Glutamatergic neuron (in vitro differentiated cells): ENCODE measurements at regions not wholly inside any gene's neighbourhood (a gene's known extent, or its start where the extent isn't known, plus 50 kb on each side); places are given as distances from the start of the nearest gene placed in this dataset.

Experiments
- DNase-seq: peaks from one replicate; pipeline ENCODE4 v3.0.0; 2022
- H3K27ac Mint-ChIP-seq: one replicate; pipeline ENCODE4 v1.8.0; 2020; ENCODE audit warnings: mild to moderate bottlenecking, mixed read lengths, inconsistent platforms; ENCODE audit not compliant: unreplicated experiment
- H3K27me3 Mint-ChIP-seq: one replicate; pipeline ENCODE4 v1.8.0; 2020; ENCODE audit warnings: mild to moderate bottlenecking, moderate library complexity, mixed read lengths, inconsistent platforms; ENCODE audit not compliant: unreplicated experiment
- H3K36me3 Mint-ChIP-seq: one replicate; pipeline ENCODE4 v1.8.0; 2020; ENCODE audit warnings: mild to moderate bottlenecking, mixed read lengths, inconsistent platforms; ENCODE audit not compliant: unreplicated experiment
- H3K4me1 Mint-ChIP-seq: one replicate; pipeline ENCODE4 v1.8.0; 2020; ENCODE audit warnings: mild to moderate bottlenecking, low read depth, mixed read lengths, inconsistent platforms; ENCODE audit not compliant: unreplicated experiment
- H3K4me3 Mint-ChIP-seq: one replicate; pipeline ENCODE4 v1.8.0; 2020; ENCODE audit warnings: mild to moderate bottlenecking, mixed read lengths, inconsistent platforms; ENCODE audit not compliant: unreplicated experiment
- H3K9me3 Mint-ChIP-seq: one replicate; pipeline ENCODE4 v1.8.0; 2020; ENCODE audit warnings: mild to moderate bottlenecking, moderate library complexity, mixed read lengths, inconsistent platforms; ENCODE audit not compliant: unreplicated experiment
- TF ChIP-seq, protein P1 (sequence below): fragments of 200-600 bp; sonication (generic); IDR thresholded peaks from one replicate; pipeline ENCODE4 v1.5.0; 2021; ENCODE audit not compliant: partially characterized antibody, unreplicated experiment

DNA sequence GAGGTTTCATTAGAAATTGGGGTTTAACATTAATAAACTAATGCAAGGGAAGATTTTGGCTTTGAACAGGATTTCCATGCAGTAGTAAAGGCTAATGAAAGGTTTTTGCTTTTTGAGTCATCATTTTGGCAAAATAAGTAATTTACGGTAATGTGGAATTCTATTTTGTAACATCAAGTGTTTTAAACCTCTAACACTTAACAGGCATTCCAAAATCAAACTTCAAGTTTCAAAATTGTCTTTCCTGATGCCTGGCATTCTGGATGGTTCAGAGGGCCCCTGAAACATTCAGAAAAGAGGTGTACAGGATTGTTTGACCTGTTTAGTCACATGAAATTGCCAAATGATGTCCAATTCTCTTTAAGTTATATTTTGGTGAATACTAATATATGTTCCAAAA is 90.4 kb upstream of the GNAZ start:
- Mint-ChIP-seq H3K27me3 (peaks cover 5% of the 10 kb centered on the region), H3K4me3 (no peak overlapping the region), H3K36me3 (peaks cover 13% of the 10 kb centered on the region), H3K9me3 (peaks cover 6% of the 10 kb centered on the region), H3K4me1 (no peaks in the 10 kb centered on the region), H3K27ac (no peak overlapping the region)
- no peak for DNase-seq
- TF ChIP-seq, protein P1, sequence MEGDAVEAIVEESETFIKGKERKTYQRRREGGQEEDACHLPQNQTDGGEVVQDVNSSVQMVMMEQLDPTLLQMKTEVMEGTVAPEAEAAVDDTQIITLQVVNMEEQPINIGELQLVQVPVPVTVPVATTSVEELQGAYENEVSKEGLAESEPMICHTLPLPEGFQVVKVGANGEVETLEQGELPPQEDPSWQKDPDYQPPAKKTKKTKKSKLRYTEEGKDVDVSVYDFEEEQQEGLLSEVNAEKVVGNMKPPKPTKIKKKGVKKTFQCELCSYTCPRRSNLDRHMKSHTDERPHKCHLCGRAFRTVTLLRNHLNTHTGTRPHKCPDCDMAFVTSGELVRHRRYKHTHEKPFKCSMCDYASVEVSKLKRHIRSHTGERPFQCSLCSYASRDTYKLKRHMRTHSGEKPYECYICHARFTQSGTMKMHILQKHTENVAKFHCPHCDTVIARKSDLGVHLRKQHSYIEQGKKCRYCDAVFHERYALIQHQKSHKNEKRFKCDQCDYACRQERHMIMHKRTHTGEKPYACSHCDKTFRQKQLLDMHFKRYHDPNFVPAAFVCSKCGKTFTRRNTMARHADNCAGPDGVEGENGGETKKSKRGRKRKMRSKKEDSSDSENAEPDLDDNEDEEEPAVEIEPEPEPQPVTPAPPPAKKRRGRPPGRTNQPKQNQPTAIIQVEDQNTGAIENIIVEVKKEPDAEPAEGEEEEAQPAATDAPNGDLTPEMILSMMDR = no peak

DNA sequence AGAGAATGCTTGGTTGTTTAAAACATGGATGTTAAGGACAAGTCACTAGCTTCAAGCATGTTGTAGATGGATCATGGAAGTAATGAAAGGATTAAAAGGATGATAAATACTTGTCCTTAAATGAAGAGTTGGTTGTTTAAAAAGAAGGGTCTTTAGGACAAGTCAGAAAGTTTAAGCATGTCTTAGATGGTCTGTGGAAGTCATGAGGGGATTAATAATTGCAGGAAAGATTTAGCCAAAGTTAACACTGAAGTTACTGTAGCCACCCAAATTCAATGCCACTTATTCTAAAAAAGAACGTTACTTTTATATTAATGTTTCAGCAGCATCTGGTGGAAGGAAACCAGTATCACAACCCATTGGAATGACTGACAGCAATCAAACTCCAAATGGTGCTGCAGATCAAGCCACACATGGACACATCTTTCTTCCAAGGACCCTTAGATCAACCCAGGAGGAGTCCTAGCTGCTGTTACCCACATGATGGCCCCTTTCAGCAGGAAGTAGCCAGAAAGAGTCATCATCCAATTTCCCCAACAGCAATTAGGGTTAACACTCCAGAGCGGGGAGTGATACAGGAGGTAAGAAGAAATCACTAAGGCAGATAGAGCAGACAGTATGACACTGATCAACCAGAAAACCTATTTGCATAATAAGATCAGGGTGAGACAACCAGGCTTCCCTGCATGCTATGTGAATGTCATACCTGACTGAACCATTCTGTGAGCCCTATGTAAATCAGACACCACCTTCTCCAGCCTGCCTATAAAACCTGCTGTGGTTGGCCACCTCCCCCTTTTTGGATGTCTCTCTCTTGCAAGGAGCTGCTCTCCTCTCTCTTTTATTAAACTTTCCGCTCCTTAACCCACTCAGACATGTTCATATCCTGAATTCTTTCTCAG is 88.4 kb upstream of the GNAZ start:
- H3K4me1 Mint-ChIP-seq = no peaks in the 10 kb centered on the region
- TF ChIP-seq, protein P1 = no peak
- no peak overlapping the region for H3K4me3 Mint-ChIP-seq
- peaks cover 17% of the 10 kb centered on the region for H3K36me3 Mint-ChIP-seq
- peaks cover 10% of the 10 kb centered on the region for H3K9me3 Mint-ChIP-seq
- DNase-seq = no peak
- peaks cover 3% of the 10 kb centered on the region for H3K27me3 Mint-ChIP-seq
- H3K27ac Mint-ChIP-seq = no peak overlapping the region

DNA sequence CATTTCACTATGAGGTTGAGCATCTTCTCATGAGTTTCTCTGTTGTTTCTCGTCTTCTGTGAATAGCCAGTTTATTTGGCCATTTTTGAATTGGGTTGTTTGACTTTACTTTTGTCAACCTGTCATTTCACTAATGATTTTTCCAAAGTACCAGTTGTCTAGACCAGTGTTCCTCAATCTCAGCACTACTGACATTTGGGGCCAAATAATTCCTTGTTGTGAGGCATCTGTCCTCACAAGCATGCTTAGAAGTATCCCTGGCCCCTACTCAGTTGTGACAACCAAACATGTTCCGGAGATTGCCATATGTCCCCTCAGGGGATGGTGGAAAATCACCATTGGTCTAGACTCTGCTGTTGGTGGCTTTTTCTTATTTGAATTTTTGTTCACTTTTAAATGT is 87.7 kb upstream of the GNAZ start:
- Mint-ChIP-seq H3K4me1 (no peaks in the 10 kb centered on the region), H3K27me3 (peaks cover 5% of the 10 kb centered on the region), H3K4me3 (no peak overlapping the region), H3K36me3 (peaks cover 20% of the 10 kb centered on the region), H3K27ac (no peak overlapping the region), H3K9me3 (peaks cover 11% of the 10 kb centered on the region)
- DNase-seq = no peak
- TF ChIP-seq, protein P1 = no peak

DNA sequence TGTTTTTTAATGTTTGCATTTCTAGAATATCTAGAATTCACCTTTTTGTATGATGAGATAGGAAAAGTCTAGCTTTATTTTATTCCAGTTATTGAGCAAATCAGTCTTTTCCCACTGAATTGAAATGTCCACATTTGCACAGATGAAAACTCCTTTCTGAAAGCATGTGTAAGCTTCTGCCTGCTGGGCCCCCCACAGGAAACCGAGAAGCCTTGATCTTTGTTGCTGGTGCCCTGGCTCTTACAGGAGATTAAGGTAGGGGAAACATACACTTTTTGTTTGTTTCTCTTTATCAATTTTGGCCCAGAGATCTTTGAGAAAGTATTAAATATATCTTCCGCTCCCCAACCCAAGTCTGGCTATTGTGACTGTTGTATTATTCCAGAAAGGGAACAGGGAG is 87.2 kb upstream of the GNAZ start:
- no peak overlapping the region for H3K4me3 Mint-ChIP-seq
- no peak overlapping the region for H3K27ac Mint-ChIP-seq
- no peaks in the 10 kb centered on the region for H3K4me1 Mint-ChIP-seq
- no peak for DNase-seq
- peaks cover 7% of the 10 kb centered on the region for H3K27me3 Mint-ChIP-seq
- peaks cover 11% of the 10 kb centered on the region for H3K9me3 Mint-ChIP-seq
- TF ChIP-seq, protein P1 = no peak
- H3K36me3 Mint-ChIP-seq = peaks cover 20% of the 10 kb centered on the region

DNA sequence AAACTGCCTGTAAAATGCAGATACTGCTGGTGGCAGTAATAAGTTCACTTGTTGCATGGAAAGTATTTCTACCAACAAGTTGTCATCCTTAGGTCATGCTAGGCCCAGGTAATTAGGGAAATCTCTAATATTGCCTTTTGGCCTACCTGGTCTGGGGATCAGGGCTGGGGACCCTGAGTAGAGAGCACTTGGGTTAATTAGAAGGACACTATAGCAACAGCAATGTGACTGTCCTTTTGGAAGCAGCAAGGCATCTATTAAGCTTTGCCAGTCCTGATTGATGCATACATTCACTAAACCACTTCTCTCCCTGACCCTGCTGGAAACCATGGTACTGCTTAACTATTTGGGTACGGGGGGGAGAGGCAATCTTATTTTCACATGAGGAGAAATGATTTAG is 86.5 kb upstream of the GNAZ start:
- H3K27me3 Mint-ChIP-seq = peaks cover 9% of the 10 kb centered on the region
- no peak overlapping the region for H3K4me3 Mint-ChIP-seq
- TF ChIP-seq, protein P1 = no peak
- DNase-seq = no peak
- peaks cover 20% of the 10 kb centered on the region for H3K36me3 Mint-ChIP-seq
- H3K4me1 Mint-ChIP-seq = no peaks in the 10 kb centered on the region
- peaks cover 11% of the 10 kb centered on the region for H3K9me3 Mint-ChIP-seq
- H3K27ac Mint-ChIP-seq = no peak overlapping the region
